ENCODE measurements at regions not wholly inside any gene's neighbourhood (a gene's known extent, or its start where the extent isn't known, plus 50 kb on each side); places are given as distances from the start of the nearest gene placed in this dataset.
"Not testable (repeated sequence)": the region's sequence is repeated elsewhere in the genome, so short reads cannot be mapped to it uniquely, and the experiment has no call there.

DNA sequence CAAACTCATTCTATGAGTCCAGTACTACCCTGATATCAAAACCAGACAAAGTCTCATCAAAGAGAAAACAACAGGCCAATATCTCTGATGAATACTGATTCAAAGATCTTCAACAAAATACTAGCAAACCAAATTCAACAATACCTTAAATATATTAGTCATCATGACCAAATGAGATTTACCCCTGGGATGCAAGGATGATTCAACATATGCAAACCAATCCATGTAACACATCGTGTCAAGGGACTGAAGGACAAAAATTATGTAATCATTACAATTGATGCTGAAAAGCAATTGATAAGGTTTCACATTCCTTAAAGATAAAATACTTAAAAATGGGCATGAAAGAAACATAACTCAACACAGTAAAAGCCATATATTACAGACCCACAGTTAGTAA lies 1476.9 kb downstream of the SI start:
- no peak for DNase-seq

DNA sequence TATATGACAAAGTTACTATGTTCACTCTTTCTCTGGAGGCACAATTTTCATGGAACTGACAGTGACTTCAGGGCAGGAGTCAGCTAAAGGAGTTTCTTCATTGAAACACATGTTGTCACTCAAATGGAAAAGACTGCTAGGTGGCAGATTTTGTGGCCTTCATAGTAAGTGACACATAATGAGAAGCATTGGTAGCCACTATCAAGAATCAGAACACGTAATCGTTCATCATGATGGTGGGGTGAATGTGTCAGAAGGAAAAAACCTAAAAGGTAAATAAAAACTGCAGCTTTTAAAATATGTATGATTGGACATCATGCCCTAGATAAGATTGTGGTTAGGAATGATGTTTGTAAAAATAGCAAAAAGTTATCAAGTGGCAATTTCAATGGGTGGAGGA lies 1491.0 kb downstream of the SI start:
- DNase-seq: no peak

DNA sequence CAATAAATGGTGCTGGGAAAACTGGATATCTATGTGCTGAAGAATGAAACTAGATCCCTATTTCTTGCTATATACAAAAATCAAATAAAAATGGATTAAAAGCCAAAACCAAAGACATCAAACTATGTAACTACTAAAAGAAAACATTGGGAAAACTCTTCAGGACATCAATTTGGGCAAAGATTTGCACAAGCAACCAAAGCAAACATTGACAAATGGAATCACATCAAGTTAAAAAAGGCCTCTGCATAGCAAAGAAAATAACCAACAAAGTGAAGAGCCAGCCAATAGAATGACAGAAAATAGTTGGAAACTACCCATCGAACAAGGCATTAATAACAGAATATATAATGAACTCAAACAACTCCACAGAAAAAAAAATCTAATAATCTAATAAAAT lies 1495.3 kb downstream of the SI start:
- DNase-seq: no peak

DNA sequence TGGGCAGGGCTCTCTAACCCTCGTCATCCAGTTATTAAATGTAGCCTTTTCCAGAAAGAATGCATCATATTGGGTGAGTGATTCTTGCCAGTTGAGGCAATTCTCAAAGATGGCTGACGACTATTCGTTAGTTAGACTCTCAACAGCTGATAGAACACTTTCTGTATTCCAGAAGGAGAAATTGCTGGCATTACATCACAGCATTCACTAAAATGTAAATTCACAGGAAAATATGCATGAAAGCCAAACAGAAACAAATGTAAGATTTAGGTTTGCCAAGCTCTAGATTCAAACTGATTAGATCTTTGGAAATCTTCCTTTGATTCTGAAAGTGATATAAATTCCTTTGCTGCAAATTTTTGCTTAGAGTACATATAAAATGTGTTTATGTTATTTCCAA lies 1501.0 kb downstream of the SI start:
- no peak for DNase-seq

DNA sequence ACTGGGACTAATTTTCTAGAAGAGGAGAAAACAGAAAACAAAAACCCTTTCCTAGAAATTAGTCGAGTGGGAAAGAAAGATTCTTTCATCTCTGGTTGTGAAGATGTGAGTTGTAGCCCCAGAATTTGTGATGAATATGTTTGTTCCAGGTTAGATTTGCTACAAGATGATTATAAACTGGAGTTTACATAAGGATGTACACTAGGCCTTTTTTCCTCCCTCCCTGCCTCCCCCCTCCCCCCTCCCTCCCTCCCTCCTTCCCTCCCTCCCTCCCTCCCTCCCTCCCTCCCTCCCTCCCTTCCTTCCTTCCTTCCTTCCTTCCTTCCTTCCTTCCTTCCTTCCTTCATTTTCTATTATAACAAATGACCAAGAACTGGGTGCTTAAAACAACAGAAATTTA lies 1502.0 kb downstream of the SI start:
- no peak for DNase-seq

DNA sequence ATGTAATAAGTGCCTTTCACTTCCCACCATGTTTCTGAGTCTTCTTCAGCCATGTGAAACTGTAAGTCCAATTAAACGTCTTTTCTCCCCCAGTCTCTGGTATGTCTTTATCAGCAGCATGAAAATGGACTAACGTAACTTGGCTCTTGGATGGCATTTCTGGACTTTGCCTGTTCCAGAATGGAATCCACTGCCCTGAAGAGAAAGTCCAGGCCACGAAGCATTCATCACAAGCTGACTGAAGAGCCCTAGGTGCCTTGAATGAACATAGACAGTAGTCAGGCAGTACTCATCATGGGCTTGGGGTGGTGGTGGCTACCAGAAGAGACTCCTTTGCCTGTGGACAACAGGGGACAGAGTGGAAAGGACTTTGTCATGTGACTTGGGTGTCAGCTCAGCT lies 1505.0 kb downstream of the SI start:
- DNase-seq: no peak

DNA sequence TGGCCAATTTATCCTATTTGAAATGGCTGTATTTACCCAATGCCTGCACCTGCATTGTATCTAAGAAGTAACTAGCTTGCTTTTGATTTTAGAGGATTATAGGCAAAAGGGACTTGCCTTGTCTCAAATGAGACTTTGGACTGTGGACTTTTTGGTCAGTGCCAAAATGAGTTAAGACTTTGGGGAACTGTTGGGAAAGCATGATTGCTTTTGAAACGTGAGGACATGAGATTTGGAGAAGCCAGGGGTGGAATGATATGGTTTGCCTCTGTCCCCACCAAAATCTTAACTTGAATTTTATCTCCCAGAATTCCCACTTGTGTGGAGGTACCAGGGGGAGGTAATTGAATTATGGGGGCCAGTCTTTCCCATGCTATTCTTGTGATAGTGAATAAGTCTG lies 1505.4 kb downstream of the SI start:
- DNase-seq: no peak

DNA sequence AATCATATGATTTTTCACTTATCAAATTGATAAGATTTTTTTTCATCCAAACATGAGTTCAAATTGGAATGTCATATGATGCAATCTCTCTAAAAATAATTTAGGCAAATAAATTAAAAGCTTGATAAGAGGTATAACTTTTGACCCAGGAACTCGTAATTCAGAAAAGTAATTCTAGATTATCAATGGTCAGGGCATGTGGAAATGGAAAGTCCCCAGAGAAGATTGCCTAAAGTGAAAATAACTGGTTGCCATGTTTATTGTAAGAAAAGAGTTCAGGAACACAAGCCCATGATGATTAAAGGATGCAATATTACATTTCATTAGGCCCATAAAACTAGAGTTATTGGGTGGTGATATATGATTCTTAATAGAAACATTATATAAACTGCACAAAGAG lies 1514.8 kb downstream of the SI start:
- DNase-seq: no peak

DNA sequence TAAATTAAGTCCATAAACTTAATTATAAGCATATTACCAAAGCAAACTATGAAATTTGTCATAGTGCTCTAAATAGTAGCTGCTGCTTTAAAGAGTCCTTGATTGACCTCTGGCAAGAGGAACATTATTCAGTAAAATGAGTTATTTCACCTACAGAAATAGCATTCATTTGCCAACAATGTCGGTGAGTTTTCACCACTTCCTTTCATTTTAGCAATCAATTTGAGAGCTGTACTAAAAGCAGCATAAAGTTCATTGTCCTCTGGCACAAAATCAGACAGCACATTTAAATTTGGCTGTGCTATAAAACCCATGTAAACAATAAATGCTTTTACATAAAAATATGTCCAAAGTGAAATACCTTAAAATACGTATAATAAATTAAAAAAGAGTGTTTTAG lies 1515.7 kb downstream of the SI start:
- DNase-seq: no peak

DNA sequence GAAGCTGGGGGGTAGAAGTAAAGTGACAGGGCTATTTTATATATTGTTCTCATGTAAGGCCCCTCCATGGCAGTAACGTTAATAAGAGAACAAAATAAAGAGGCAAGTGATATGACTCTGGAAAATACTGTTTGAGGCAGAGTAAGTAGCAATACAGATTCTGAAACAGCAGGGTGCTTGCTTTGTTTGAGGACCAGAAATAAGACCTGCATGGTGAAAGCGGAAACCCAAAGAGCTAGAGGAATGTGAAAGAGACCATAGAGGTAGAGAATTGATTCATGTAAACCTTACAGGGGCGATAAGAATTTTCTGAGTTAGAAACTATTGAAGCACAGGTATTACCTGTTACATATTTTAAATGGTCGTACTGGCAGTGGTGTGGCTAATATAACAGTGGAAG lies 1517.1 kb downstream of the SI start:
- no peak for DNase-seq

DNA sequence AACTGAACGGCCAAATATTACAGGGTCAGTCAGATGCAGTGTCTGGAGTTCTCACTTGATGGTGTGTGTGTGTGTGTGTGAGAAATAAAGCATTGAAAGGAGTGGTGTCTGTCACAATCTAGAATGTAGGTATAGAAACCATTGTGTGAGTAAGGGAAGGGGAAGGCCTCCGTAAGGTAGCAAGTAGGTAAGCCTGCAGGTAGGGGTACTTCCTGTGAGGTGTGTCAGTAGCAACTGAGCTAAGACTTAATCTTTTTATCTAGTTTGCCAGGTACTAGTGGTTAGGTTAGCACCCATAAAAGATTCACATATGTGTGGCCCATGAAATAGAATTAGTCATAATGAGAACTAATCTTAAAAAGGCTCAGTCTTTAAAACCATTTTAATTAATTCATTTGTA lies 1517.8 kb downstream of the SI start:
- no peak for DNase-seq

DNA sequence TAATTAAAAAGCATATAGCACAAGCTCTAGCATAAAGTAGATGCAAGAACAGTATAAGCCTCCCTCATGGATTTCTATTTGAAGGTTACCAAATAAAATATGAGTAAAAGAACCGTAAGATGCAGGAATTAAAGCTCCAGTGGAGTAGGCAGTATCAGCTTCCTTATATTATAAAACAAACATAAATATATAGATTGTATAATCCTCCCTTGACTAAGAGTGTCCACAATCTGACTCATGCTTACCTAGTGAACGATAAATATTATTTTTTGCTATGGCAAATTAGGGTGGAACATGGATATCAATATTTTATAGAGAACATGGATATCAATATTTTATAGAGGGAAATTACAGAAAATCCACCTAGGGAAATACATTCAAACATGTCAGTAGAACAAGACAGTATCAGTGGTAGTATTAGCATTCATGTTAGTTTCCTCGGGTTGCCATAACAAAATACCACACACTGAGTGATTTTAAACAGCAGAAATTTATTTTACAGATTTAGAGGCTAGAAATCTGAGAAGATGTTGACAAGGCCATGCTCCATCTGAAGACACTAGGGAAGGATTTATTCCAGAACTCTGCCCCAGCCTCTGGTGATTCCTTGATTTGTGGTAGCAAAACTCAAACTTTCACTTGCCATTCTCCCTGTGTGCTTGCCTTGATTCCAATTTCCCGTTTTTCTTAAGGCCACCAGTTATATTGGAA lies 1521.3 kb downstream of the SI start:
- no peak for DNase-seq

DNA sequence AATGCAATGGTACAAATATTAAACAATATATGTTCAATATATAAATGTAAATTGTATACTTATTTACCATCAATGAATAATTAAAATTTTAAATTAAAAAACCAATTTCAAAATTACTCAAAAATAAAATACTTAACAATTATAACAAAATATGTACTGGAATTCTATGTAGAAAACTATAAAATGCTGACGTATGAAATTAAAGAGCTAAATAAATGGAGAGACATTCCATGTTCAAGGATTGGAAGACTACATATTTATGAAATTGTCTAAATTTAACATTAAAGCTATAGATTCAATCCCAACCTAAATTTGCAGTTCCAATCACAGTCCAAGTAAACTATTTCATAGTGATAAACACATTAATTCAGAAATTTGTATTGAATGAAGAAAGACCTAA lies 1522.4 kb downstream of the SI start:
- no peak for DNase-seq

DNA sequence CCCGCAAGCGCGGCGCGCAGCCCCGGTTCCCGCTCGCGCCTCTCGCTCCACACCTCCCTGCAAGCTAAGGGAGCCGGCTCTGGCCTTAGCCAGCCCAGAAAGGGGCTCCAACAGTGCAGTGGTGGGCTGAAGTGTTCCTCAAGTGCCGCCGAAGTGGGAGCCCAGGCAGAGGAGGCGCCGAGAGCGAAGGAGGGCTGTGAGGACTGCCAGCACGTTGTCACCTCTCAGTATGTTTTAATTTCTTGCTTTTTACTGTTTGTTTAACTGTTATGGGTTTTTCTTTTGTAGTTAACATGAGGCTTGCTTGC lies 1525.7 kb downstream of the SI start:
- no peak for DNase-seq

DNA sequence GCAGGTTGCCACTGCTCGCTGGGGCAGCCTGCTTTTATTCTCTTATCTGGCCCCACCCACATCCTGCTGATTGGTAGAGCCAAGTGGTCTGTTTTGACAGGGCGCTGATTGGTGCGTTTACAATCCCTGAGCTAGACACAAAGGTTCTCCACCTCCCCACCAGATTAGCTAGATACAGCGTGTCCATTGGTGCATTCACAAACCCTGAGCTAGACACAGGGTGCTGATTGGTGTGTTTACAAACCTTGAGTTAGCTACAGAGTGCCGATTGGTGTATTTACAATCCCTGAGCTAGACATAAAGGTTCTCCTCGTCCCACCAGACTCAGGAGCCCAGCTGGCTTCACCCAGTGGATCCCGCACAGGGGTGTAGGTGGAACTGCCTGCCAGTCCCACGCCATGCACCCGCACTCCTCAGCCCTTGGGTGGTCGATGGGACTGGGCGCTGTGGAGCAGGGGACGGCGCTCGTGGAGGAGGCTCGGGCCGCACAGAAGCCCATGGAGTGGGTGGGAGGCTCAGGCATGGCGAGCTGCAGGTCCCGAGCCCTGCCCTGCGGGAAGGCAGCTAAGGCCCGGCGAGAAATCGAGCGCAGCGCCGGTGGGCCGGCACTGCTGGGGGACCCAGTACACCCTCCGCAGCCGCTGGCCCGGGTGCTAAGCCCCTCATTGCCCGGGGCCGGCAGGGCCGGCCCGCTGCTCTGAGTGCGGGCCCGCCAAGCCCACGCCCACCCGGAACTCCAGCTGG lies 1526.2 kb downstream of the SI start:
- not testable (repeated sequence) for DNase-seq

DNA sequence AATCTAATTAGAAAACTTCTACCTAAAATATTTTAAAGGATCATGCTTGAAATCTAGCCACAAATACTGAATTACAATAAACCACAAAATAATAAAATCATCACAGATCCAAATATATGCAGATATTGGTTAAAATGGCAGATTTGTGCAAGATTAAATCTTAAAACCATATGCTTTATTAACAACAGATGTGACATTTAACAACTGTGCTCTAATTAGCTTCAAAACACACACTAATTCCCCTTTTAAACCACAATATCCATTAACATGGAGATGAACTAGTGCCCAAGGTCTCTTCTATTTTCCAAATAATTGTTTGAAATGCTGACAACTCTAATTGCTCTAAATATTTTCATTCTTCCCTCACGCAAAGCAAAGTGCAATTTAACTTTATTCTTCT lies 1530.3 kb downstream of the SI start:
- DNase-seq: no peak

DNA sequence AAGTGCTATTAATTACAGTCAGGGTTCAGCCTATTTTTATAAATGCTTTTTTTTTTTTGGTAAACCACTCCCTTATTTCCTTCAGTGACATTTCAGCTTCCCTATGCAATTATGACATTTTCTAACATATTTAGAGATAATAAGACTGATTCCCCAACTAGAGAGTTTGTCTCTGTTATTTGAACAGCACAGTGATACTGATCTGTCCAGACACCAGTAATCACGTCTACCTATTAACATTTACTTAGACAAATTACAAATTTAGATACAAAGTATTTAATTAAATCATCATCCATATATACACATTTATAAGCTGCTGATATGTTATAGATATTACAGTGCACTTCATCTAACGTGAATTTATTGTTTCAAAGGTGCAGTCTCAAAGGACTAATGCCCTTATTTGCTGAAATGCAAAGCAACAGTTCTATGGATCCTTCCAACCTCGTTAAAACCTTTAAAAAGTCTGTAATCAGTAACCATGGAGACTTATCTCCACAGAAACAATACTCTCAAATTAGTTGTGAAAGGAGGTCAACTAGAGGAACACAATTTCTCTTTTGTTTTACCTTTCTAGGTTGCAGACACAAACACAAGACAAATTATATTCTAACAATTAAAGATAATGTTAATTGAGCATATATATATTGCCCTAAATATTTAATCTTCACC lies 1531.1 kb downstream of the SI start:
- DNase-seq: no peak

DNA sequence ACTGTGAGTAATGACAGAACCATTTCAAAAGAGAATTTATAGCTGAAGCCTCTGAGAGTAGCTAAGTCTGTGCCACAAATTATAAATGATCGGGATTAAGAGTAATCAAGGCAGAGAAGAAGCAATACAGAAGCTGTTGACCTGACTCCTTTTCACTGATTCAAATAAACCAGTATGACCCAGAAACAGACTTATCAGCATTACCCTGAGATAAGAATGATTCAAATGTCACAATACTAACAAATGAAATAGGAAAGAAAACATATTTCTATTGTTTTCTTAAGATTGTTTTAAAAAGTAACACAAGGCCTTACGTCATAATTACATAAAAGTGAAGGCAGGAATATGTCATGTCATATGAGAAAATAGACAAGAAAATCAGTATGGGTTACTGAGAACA lies 1534.6 kb downstream of the SI start:
- DNase-seq: no peak

DNA sequence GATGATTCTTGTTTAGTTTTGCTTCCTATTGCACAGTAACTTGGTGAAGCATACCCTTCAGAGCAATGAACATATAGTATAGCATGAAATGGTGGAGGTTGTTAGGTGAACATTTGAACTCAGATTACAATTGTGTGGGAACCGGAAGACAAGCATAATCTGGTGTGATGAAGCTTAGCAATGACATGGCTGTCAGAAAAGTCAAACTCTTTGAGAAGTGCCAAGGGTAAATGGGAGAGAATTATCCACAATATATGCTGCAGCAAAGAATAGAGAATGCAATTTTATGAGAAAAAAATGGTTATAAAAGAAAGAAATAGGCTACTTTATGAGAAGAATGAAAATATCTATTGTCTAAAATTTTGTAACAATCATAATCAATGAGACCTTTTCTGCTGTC lies 1536.7 kb downstream of the SI start:
- no peak for DNase-seq

DNA sequence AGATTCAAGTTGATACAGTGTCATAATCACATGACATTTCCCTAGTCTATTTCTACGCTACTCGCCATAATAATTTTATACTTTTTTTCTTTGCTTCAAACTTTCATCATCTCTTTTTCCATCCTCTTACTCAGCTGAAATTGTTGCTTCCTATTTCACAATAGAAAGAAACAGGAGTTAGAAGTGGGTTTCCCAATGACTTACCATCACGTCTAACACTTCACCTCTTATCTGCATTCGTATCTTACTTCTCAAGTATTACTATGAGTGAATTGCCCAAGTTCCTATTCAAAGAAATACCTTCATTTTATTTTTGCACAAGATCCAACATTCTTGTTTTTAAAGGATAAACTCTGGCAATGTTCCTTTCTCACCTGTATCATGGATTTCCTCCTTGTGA lies 1539.9 kb downstream of the SI start:
- no peak for DNase-seq

DNA sequence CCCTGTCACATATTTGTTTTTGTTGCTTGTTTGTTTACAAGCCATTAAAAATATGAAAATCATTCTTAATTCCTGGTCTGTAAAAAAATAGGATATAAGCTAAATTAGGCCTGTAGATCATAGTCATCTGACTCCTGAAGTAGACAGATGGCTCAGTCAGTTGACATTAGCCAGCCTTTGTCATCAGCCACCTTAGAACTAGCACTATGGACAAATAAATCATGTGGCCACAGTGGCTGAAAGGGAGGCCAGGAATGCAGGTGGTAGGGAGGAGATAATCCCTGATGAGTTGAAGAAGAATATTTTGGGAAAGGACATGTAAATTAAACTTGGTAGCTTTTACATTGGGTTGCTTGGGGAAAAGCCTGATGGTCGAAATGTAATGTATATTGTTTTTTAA lies 1544.9 kb downstream of the SI start:
- no peak for DNase-seq

DNA sequence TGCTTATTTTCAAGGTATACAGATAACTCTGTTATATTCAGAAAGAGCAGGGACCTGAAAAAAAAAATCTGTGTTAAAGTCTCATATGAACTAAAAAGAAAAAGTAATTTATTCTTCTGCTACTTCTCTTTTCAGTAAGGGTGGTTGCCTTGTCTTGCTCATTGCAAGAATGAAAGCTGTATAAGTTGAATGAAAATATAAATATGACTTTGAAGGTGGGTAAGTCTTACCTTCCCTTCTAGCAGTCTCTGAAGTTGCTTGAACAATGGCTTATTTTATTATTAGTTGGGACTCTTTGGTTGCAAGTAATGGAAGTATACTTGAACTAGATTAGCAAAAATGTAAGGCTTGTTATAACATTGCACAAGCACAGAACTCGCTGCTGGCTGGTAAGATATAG lies 1554.9 kb downstream of the SI start:
- no peak for DNase-seq

DNA sequence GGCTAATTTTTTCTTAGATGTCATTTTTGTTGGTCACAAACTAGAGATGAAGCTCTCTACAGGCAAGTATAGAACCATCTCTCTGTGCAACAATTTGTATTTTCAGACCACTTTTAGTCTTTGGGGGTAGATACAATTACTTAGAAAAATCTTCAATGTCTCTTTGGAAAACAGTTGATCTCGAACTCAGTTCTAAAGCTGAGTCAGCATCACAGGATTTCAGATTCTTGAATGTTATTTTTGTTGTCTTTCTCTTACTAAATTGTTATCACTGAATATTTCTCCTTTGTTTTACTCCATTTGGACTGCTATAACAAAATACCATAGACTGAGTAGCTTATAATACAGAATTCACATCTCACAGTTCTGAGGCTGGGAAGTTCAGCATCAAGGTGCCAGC lies 1557.0 kb downstream of the SI start:
- no peak for DNase-seq

DNA sequence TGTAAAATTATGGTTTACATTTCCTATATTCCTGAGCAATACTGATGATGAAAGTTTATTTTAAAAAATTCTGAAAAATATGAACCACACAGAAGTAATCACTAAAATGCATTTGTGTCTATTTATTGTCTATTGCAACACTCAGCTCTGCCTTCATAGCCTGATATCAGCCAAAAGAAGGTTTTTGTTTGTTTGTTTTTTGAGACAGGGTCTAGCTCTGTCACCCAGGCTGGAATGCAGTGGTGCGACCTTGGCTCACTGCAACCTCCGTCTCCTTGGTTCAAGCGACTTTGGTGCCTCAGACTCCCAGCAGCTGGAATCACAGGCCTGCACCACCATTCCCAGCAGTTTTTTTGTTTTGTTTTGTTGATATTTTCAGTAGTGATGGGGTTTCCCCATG lies 1560.2 kb downstream of the SI start:
- no peak for DNase-seq
